ENCODE measurements at regions not wholly inside any gene's neighbourhood (a gene's known extent, or its start where the extent isn't known, plus 50 kb on each side); places are given as distances from the start of the nearest gene placed in this dataset.

- H3K4me3 ChIP-seq: no peak overlapping the region
- intact Hi-C loops (cut with micrococcal nuclease): no loop called here
These were observed 240.9 kb upstream of the STS start for GRCh38 chrX:6906608-6907007.

GRCh38 chrX:6904156-6904555, 243.4 kb upstream of the STS start:
- DNase-seq: no peak

More at GRCh38 chrX:6906608-6907007, 240.9 kb upstream of the STS start:
- Histone ChIP-seq H3K27ac (replicated peaks) (no peak overlapping the region), H3K4me1 (no peaks in the 10 kb centered on the region), H3K27me3 (ENCODE audit: low read depth) (no peaks in the 10 kb centered on the region), H3K9me3 (replicated peaks) (no peaks in the 10 kb centered on the region), H3K36me3 (no peaks in the 10 kb centered on the region)
- TF ChIP-seq CTCF (IDR thresholded peaks at IDR 0.05; ENCODE audit: borderline replicate concordance): no peak
- no peak for DNase-seq

GRCh38 chrX:6898371-6898770, 249.1 kb upstream of the STS start:
- H3K36me3 ChIP-seq: no peaks in the 10 kb centered on the region
- intact Hi-C loops (cut with micrococcal nuclease): no loop called here
- H3K9me3 ChIP-seq (replicated peaks): no peaks in the 10 kb centered on the region
- H3K4me1 ChIP-seq: no peaks in the 10 kb centered on the region
- no peak for TF ChIP-seq CTCF (IDR thresholded peaks at IDR 0.05; ENCODE audit: borderline replicate concordance)
- no peak overlapping the region for H3K4me3 ChIP-seq
- H3K27me3 ChIP-seq (ENCODE audit: low read depth): no peaks in the 10 kb centered on the region
- H3K27ac ChIP-seq (replicated peaks): no peak overlapping the region
- DNase-seq: no peak

More at GRCh38 chrX:6904156-6904555, 243.4 kb upstream of the STS start:
- Histone ChIP-seq H3K36me3 (no peaks in the 10 kb centered on the region), H3K27ac (replicated peaks) (no peak overlapping the region), H3K4me3 (no peak overlapping the region), H3K4me1 (no peaks in the 10 kb centered on the region), H3K9me3 (replicated peaks) (no peaks in the 10 kb centered on the region), H3K27me3 (ENCODE audit: low read depth) (no peaks in the 10 kb centered on the region)
- TF ChIP-seq CTCF (IDR thresholded peaks at IDR 0.05; ENCODE audit: borderline replicate concordance): no peak
- intact Hi-C loops (cut with micrococcal nuclease): no loop called here

DNA sequence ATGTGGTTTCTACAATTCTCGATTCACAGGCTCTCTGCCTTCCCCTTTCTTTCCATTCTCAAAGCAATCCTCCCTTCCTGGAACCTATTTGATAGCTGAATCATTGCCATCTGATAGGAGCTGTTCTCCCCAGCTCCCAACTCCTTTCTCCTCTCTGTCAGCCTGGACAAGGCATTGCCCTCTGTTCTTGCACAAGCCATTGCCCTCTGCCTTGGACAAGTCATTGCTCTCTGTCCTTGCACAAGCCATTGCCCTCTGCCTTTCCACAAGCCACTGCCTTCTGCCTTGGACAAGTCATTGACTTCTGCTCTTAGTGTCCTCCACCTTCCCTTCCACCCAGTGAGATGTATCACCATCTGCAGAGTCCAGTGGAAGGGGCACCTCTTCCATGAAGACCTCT, 256.1 kb upstream of the STS start:
- TF ChIP-seq CTCF (IDR thresholded peaks at IDR 0.05; ENCODE audit: borderline replicate concordance): no peak
- intact Hi-C loops (cut with micrococcal nuclease): no loop called here

GRCh38 chrX:6890544-6891261, 256.8 kb upstream of the STS start:
- Histone ChIP-seq H3K4me1 (no peaks in the 10 kb centered on the region), H3K36me3 (no peaks in the 10 kb centered on the region), H3K4me3 (no peak overlapping the region), H3K27ac (replicated peaks) (no peak overlapping the region), H3K9me3 (replicated peaks) (no peaks in the 10 kb centered on the region), H3K27me3 (ENCODE audit: low read depth) (no peaks in the 10 kb centered on the region)
- TF ChIP-seq CTCF (IDR thresholded peaks at IDR 0.05; ENCODE audit: borderline replicate concordance): no peak
- no peak for DNase-seq
- intact Hi-C loops (cut with micrococcal nuclease): no loop called here

More for the DNA sequence above, 256.1 kb upstream of the STS start:
- no peak for DNase-seq
- no peak overlapping the region for H3K4me3 ChIP-seq
- H3K9me3 ChIP-seq (replicated peaks): no peaks in the 10 kb centered on the region
- H3K27me3 ChIP-seq (ENCODE audit: low read depth): no peaks in the 10 kb centered on the region
- no peaks in the 10 kb centered on the region for H3K36me3 ChIP-seq
- no peaks in the 10 kb centered on the region for H3K4me1 ChIP-seq
- H3K27ac ChIP-seq (replicated peaks): no peak overlapping the region
